ENCODE measurements at regions not wholly inside any gene's neighbourhood (a gene's known extent, or its start where the extent isn't known, plus 50 kb on each side); places are given as distances from the start of the nearest gene placed in this dataset.

DNA sequence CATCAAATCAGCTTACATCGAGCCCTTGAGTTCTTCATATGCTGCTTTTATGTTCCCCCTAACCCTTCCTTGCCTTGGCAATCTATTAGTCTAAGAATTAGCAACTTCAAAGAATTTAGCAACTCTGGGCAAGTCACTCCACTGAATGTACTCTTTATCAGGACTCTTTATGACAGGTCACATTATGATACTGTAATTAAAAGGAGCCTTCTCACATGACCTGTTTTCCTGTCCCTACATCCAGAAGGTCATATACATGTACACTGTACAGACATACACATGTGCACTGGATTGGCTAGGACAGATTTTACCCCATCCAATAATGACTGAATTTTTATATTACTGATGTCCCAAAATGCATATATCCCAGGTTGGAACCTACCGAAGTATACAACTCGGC lies 463.1 kb downstream of the SHQ1 start:
- DNase-seq: no peak

- no peak for DNase-seq
Observed at GRCh38 chr3:72384602-72385001, 463.6 kb downstream of the SHQ1 start.

DNA sequence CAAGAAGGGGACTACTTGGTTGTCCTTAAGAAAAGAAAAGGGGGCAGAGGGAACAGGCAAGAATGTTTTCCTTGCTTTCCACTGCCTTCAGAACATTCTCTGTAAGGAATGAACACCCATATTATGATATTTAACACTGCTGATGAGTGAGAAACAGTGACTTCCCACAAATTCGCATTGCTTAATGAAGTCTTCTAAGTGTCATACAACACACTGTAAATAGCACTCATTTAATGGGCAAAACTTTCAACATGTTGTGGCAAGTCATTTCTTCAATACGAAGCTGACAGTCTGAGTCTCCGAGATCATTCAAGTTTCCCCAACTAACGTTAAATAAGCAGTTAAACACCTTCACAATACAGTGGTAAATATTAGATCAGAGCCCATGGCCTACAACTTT lies 464.4 kb downstream of the SHQ1 start:
- no peak for DNase-seq

DNA sequence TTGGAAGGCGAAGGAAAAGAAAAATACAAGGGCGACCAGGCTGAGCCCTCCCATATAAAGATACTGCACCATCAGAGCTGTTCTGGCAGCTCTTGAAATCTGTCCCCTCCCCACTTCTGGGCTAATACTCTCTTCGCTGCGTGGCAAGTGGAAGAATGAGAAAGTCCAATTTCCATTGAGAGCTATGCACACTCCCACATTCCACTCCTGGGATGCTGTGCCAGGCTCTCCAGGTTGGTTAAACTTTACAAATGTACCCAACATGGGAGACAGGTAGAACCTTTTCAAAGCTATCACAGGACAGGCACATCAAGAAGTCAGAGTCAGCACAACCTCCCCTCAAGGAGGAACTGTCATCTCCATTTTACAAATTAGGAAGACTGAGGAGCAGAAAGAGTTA lies 465.0 kb downstream of the SHQ1 start:
- no peak for DNase-seq

DNA sequence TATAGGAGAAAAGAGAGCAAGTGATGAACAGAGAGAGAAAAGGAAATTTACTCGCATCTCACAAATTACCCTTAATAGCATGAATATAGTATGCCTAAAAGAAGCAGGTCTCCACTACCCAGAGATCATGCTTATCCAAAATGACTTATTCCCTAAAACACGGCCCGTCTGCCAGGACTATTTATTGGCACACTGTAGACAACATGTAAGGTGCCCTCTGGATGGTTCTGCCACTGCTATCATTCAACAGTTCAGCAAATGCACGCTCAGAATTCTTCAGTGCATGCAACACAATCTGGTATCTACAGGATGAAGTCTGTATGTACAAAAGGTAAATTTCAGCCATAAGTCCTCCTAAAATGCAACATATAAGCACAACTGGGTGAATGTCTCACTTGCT lies 465.8 kb downstream of the SHQ1 start:
- no peak for DNase-seq

GRCh38 chr3:72381584-72381983 lies 466.7 kb downstream of the SHQ1 start:
- DNase-seq: no peak

- no peak for DNase-seq
Observed at GRCh38 chr3:72380711-72381493, 467.3 kb downstream of the SHQ1 start.

DNA sequence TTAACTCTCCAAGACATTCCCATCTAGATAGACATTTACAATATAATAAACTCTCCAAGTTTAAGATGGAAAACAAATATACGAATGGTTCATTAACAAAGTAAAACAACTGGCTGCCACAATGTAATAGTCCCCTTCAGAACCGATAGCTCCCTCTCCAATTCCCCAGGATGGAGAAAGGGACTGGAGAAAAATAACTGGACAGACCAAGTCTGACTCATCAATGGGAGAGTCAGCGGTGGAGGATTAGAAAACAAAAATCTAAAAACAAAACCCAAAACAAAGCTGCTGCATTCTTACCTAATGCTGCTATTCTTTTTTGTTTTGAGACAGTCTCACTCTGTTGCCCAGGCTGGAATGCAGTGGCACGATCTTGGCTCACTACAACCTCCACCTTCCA lies 468.1 kb downstream of the SHQ1 start:
- no peak for DNase-seq

DNA sequence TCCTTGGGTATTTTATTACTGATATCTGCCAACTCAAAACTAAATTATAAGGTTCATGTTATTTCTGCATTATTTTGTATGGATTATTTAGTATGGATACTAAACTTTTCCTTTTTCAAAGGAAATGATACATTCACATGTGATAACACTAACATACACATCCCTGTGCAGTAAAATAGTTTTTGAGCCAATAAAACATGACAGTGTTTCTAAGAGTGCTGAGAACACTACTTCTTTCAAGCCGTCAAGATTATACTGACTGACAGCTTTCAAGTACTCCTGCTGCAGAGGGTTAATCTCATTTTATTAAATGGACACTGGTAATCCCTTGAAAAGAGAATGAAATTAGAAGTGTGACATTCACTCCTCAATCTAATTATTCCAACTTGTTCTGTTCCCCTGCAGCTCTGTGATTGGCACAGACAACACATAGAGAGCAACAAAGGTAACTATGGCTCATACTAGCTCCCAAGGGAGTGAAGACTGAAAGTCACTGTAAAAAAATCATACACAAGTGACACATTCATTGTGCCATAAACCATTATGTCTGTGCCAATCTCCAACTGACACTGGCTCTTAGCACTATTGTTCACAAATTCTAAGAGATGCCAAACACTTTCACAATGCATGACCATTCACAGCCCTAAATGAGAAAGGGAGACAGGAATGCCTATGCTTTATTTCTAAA lies 468.6 kb downstream of the SHQ1 start:
- no peak for DNase-seq

GRCh38 chr3:72378287-72378686 lies 470.0 kb downstream of the SHQ1 start:
- no peak for DNase-seq

- no peak for DNase-seq
Observed at GRCh38 chr3:72376956-72377710, 471.1 kb downstream of the SHQ1 start.

- no peak for DNase-seq
Observed at GRCh38 chr3:72375237-72376076, 472.8 kb downstream of the SHQ1 start.

- no peak for DNase-seq
Observed at GRCh38 chr3:72373139-72373538, 475.1 kb downstream of the SHQ1 start.

GRCh38 chr3:72372161-72372560 lies 476.1 kb downstream of the SHQ1 start:
- no peak for DNase-seq

- DNase-seq: no peak
Observed at GRCh38 chr3:72371431-72371830, 476.8 kb downstream of the SHQ1 start.

DNA sequence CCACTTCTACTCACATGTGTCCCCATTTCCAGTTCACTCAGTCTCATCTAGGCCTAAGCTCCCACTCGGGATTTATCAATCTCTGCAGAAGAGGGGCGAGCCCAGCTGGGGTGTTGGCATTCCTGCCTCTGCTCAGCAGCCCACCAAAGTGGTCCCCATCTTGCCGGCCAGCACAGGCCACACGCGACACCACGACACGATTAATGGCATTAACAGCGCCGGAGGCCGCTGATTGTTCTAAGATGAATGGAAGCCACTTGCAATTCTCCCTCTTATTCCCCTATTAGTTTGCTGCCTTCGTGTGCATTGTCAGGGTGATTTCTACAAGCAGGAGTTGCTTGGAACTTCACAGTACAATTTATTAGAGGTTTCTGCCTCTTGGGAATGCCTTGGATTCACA lies 477.3 kb downstream of the SHQ1 start:
- DNase-seq: no peak

DNA sequence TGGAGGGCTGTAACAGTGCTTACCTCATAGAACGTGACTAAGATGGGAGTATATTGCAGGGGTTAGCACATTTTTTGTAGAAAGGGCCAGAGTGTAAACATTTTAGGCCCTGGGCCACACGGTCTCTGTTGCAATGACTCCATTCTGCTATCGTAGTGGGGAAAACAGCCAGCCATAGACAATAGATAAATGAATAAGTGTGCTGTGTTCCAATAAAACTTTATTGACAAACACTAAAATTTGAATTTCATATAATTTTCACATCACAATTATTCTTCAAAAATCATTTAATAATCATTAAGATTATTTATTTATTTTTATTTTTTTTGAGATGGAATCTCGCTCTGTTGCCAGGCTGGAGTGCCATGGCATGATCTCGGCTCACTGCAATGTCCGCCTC lies 478.6 kb downstream of the SHQ1 start:
- no peak for DNase-seq

GRCh38 chr3:72368331-72368975 lies 479.8 kb downstream of the SHQ1 start:
- DNase-seq: no peak

GRCh38 chr3:72361990-72362389 lies 486.3 kb downstream of the SHQ1 start:
- no peak for DNase-seq

DNA sequence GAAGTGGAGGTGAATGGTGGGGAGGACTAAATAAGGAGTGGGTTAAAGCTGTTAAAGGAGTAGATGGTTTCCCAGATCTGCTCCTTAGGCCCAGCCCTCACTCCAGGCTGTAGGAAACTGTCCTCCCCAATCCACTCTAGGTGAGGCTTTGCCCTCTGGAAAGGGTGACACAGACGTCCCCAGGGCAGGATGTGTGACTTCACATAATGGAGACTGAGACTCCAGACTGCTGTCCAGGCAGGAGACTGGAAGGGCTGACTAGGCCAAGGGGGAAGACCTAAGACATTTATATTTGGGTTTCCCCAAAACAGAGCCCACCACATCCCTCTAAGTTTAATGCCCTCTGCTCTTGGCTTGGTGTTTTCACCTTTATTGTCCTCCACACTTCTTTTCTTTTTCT lies 488.5 kb downstream of the SHQ1 start:
- no peak for DNase-seq

DNA sequence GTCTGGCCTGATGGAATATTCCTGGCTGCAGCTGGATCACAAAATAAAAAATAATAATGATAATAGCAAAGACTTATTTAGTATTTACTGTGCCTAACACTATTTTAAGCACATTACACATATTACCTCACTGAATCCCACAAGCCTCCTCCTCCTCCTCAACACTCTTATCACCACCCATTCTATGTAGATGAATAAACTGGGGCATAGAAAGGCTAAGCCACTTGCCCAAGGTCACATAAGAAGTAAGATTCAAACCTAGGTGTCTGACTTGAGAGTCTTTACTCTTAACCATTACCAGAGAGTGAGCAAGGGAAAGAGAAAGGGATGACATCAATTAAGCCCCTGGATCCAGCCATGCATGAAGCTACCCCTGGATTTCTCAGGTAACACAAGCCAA lies 493.1 kb downstream of the SHQ1 start:
- no peak for DNase-seq

DNA sequence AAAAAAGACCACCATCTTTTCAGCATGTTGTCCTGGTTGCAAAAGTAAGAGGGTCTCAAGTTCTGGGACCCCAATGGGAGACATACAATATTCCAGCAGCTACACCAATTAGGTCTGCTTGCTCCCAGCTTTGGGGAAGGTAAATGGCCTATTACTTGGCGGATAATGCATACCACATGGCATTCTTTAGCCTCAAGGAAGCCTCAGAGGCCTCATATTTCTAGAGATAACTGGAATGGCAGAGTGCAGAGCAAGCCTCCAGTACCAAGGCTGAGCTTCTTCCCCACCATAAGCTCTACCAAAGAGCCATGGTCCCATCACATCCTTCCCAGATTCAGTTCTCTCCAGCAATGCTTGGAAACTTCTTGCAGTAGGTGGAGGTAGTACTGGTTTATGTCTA lies 493.8 kb downstream of the SHQ1 start:
- DNase-seq: no peak

All from NCI-H1694 (cell line).